Endodermal cell (in vitro differentiated cells): ENCODE measurements at regions not wholly inside any gene's neighbourhood (a gene's known extent, or its start where the extent isn't known, plus 50 kb on each side); places are given as distances from the start of the nearest gene placed in this dataset.
"Not testable (repeated sequence)": the region's sequence is repeated elsewhere in the genome, so short reads cannot be mapped to it uniquely, and the experiment has no call there.

Experiments used
- DNase-seq: peaks from one replicate; pipeline ENCODE4 v3.0.0-alpha.2; 2017
- H3K27ac ChIP-seq: 2 replicates; pipeline ENCODE4 v1.5.1; 2013; ENCODE audit warnings: mild to moderate bottlenecking, low read depth, low read length, moderate library complexity
- H3K27me3 ChIP-seq: 2 replicates; pipeline ENCODE4 v1.6.1; 2013; ENCODE audit warnings: mild to moderate bottlenecking, low read length, moderate library complexity; ENCODE audit not compliant: insufficient read depth, control insufficient read depth, poor library complexity, severe bottlenecking
- H3K36me3 ChIP-seq: 2 replicates; pipeline ENCODE4 v1.7.0; 2013; ENCODE audit warnings: mild to moderate bottlenecking, low read length, moderate library complexity; ENCODE audit not compliant: control insufficient read depth, insufficient read depth
- H3K4me1 ChIP-seq: one replicate; pipeline ENCODE4 v1.7.0; 2013; ENCODE audit warnings: low read length; ENCODE audit not compliant: control insufficient read depth, insufficient read depth
- H3K4me3 ChIP-seq: 2 replicates; pipeline ENCODE4 v1.5.1; 2013; ENCODE audit warnings: mild to moderate bottlenecking, low read length, moderate library complexity
- H3K9ac ChIP-seq: 2 replicates; pipeline ENCODE4 v1.6.1; 2013; ENCODE audit warnings: mild to moderate bottlenecking, low read length, moderate library complexity; ENCODE audit not compliant: poor library complexity, severe bottlenecking; ENCODE audit errors: extremely low read depth
- H3K9me3 ChIP-seq: 2 replicates; pipeline ENCODE4 v1.6.1; 2013; ENCODE audit warnings: mild to moderate bottlenecking, low read length, moderate library complexity; ENCODE audit not compliant: control insufficient read depth
- H3K27ac Mint-ChIP-seq: 2 replicates; pipeline ENCODE4 v1.8.0; 2020; ENCODE audit warnings: mixed read lengths
- H3K27me3 Mint-ChIP-seq: 2 replicates; pipeline ENCODE4 v1.8.0; 2021; ENCODE audit warnings: mild to moderate bottlenecking, mixed read lengths; ENCODE audit not compliant: insufficient read depth
- H3K36me3 Mint-ChIP-seq: 2 replicates; pipeline ENCODE4 v1.8.0; 2020; ENCODE audit warnings: low read depth, mixed read lengths
- H3K4me1 Mint-ChIP-seq: 2 replicates; pipeline ENCODE4 v1.8.0; 2020; ENCODE audit warnings: mixed read lengths
- H3K4me3 Mint-ChIP-seq: 2 replicates; pipeline ENCODE4 v1.8.0; 2020; ENCODE audit warnings: mild to moderate bottlenecking, moderate library complexity, mixed read lengths
- H3K9me3 Mint-ChIP-seq: 2 replicates; pipeline ENCODE4 v1.8.0; 2020; ENCODE audit warnings: mild to moderate bottlenecking, mixed read lengths
- CTCF ChIP-seq: fragments of 200-600 bp; sonication (generic); conservative IDR thresholded peaks from 2 replicates; pipeline ENCODE4 v1.5.0; 2021; ENCODE audit warnings: antibody characterized with exemption, mild to moderate bottlenecking
- WGBS, 2 experiments: methylation state at CpG; one replicate each; pipeline versions ENCODE4 v1.1.5 to v1.1.7; 2013; ENCODE audit warnings: missing lambda C conversion rate in 2 of 2, mixed read lengths in 1 of 2; ENCODE audit not compliant: insufficient coverage in 1 of 2, insufficient read length in 1 of 2; 5-methylcytosine and 5-hydroxymethylcytosine counted together

GRCh38 chr22:47354668-47355387 lies 592.4 kb downstream of the TBC1D22A start:
- H3K9me3 ChIP-seq: peaks cover 64% of the 10 kb centered on the region
- no peak overlapping the region for H3K27ac ChIP-seq
- Mint-ChIP-seq H3K27ac (no peak overlapping the region), H3K4me1 (no peaks in the 10 kb centered on the region), H3K4me3 (no peak overlapping the region), H3K9me3 (peaks cover 100% of the 10 kb centered on the region), H3K36me3 (no peaks in the 10 kb centered on the region), H3K27me3 (no peaks in the 10 kb centered on the region)
- H3K36me3 ChIP-seq: no peaks in the 10 kb centered on the region
- WGBS, 2 experiments: 78 to 93% methylated on average over 5 to 16 of the region's 16 CpGs
- no peak overlapping the region for H3K9ac ChIP-seq
- H3K4me3 ChIP-seq: no peak overlapping the region
- peak; percentile 8 for DNase-seq
- H3K27me3 ChIP-seq: no peaks in the 10 kb centered on the region
- TF ChIP-seq CTCF: no peak
- H3K4me1 ChIP-seq: no peaks in the 10 kb centered on the region

GRCh38 chr22:47352920-47353700 lies 590.7 kb downstream of the TBC1D22A start:
- H3K36me3 Mint-ChIP-seq: no peaks in the 10 kb centered on the region
- no peak overlapping the region for H3K4me3 Mint-ChIP-seq
- Histone ChIP-seq H3K9ac (no peak overlapping the region), H3K36me3 (no peaks in the 10 kb centered on the region), H3K27me3 (no peaks in the 10 kb centered on the region), H3K27ac (no peak overlapping the region), H3K9me3 (peaks cover 52% of the 10 kb centered on the region), H3K4me3 (no peak overlapping the region), H3K4me1 (no peaks in the 10 kb centered on the region)
- peaks cover 97% of the 10 kb centered on the region for H3K9me3 Mint-ChIP-seq
- no peak for DNase-seq
- H3K27ac Mint-ChIP-seq: no peak overlapping the region
- 78 to 81% methylated on average over 9 to 18 of the region's 18 CpGs for WGBS, 2 experiments
- H3K27me3 Mint-ChIP-seq: no peaks in the 10 kb centered on the region
- H3K4me1 Mint-ChIP-seq: no peaks in the 10 kb centered on the region
- TF ChIP-seq CTCF: no peak

DNA sequence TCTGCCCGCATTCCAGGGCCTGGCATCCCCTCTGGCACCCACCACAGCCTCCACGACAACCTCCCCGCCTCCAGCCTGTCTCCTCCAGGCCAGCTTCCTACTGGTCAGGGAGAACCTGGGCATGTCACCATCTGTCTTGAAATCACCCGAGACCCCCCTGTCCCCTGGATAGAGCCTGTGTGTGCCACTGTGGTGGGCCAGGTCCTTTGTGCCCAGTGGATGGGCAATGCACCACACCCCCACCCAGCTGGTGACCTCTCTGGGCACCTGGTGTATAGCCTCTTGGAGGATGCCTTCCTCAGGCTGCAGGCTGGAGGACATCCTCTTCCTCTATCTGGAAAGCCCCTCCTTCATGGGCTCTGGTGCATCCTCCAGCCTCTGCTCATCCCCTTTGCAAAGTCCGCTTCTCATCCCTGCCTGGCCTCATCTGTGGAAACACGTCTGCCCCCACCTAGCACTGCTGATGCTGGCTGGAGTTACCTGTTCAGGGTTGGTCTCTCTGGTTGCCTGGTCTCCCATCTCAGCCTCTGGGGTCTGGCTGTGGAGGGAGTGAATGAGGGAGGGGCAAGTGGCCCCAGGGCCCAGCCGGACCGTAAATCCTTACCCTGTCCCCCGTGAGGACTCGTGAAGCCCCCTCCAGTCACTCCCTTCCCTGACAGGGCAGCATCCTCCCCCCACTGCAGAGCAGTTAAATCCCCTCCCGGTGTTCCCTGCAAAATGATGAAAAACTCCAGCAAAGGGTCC lies 589.6 kb downstream of the TBC1D22A start:
- Histone ChIP-seq H3K4me1 (no peaks in the 10 kb centered on the region), H3K9me3 (peaks cover 41% of the 10 kb centered on the region), H3K27me3 (no peaks in the 10 kb centered on the region), H3K27ac (no peak overlapping the region), H3K36me3 (no peaks in the 10 kb centered on the region), H3K9ac (no peak overlapping the region), H3K4me3 (no peak overlapping the region)
- Mint-ChIP-seq H3K4me3 (no peak overlapping the region), H3K27me3 (no peaks in the 10 kb centered on the region), H3K36me3 (no peaks in the 10 kb centered on the region), H3K4me1 (no peaks in the 10 kb centered on the region), H3K9me3 (peaks cover 92% of the 10 kb centered on the region), H3K27ac (no peak overlapping the region)
- WGBS, 2 experiments: 86 to 90% methylated on average over 2 to 11 of the region's 11 CpGs
- no peak for DNase-seq
- no peak for TF ChIP-seq CTCF

GRCh38 chr22:47346287-47346686 lies 583.8 kb downstream of the TBC1D22A start:
- WGBS, 2 experiments: no CpG with 5 or more reads among the region's 1 CpG
- H3K36me3 ChIP-seq, H3K4me1 Mint-ChIP-seq, H3K4me3 ChIP-seq, DNase-seq, H3K27me3 Mint-ChIP-seq, H3K4me1 ChIP-seq, H3K27ac ChIP-seq, H3K27me3 ChIP-seq, H3K36me3 Mint-ChIP-seq, H3K27ac Mint-ChIP-seq, H3K4me3 Mint-ChIP-seq, H3K9ac ChIP-seq: not testable (repeated sequence)
- peaks cover 79% of the 10 kb centered on the region for H3K9me3 Mint-ChIP-seq
- peaks cover 12% of the 10 kb centered on the region for H3K9me3 ChIP-seq
